Stomach smooth muscle (tissue), 2 donors: ENCODE measurements at regions not wholly inside any gene's neighbourhood (a gene's known extent, or its start where the extent isn't known, plus 50 kb on each side); places are given as distances from the start of the nearest gene placed in this dataset.

ENCODE experiments used
- H3K27ac ChIP-seq: one replicate; pipeline ENCODE4 v1.7.0; 2013; ENCODE audit warnings: mild to moderate bottlenecking, low read length, inconsistent platforms
- H3K27me3 ChIP-seq, 2 donors: one replicate each; pipeline ENCODE4 v1.7.0; 2013; ENCODE audit warnings: low read length in 2 of 2; ENCODE audit not compliant: insufficient read depth in 2 of 2, control insufficient read depth in 1 of 2
- H3K36me3 ChIP-seq, 2 donors: one replicate each; pipeline ENCODE4 v1.7.0; 2013; ENCODE audit warnings: low read length in 2 of 2; ENCODE audit not compliant: control insufficient read depth in 2 of 2, insufficient read depth in 2 of 2
- H3K4me1 ChIP-seq: one replicate; pipeline ENCODE4 v1.7.0; 2013; ENCODE audit warnings: low read length; ENCODE audit not compliant: control insufficient read depth, insufficient read depth
- H3K4me3 ChIP-seq, 2 donors: one replicate each; pipeline ENCODE4 v1.7.0; 2013; ENCODE audit warnings: low read length in 2 of 2
- H3K9ac ChIP-seq, 2 donors: one replicate each; pipeline ENCODE4 v1.7.0; 2013; ENCODE audit warnings: low read length in 2 of 2, mild to moderate bottlenecking in 1 of 2
- H3K9me3 ChIP-seq, 2 donors: one replicate each; pipeline ENCODE4 v1.7.0; 2013; ENCODE audit warnings: low read length in 2 of 2; ENCODE audit not compliant: control insufficient read depth in 2 of 2
- donor health status: healthy.
- donor health status: Pancreatic carcinoma.

- H3K27me3 ChIP-seq = no peaks in the 10 kb centered on the region
- H3K36me3 ChIP-seq = no peaks in the 10 kb centered on the region
- no peaks in the 10 kb centered on the region for H3K4me1 ChIP-seq
- H3K27ac ChIP-seq = no peak overlapping the region
- H3K9me3 ChIP-seq = no peaks in the 10 kb centered on the region
- H3K4me3 ChIP-seq = no peak overlapping the region
- no peak overlapping the region for H3K9ac ChIP-seq
Measured at GRCh38 chrX:137387646-137388045, 178.3 kb upstream of the ZIC3 start.

GRCh38 chrX:137366018-137366633, 199.8 kb upstream of the ZIC3 start:
- no peaks in the 10 kb centered on the region for H3K36me3 ChIP-seq

GRCh38 chrX:137363559-137363958, 202.4 kb upstream of the ZIC3 start:
- H3K9ac ChIP-seq = no peak overlapping the region
- no peak overlapping the region for H3K27ac ChIP-seq
- H3K9me3 ChIP-seq = no peaks in the 10 kb centered on the region
- no peaks in the 10 kb centered on the region for H3K4me1 ChIP-seq
- H3K4me3 ChIP-seq = no peak overlapping the region
- H3K27me3 ChIP-seq = peaks cover 0 to 3% of the 10 kb centered on the region in 2 donors
- H3K36me3 ChIP-seq = no peaks in the 10 kb centered on the region

More at GRCh38 chrX:137366018-137366633, 199.8 kb upstream of the ZIC3 start:
- no peak overlapping the region for H3K4me3 ChIP-seq
- H3K4me1 ChIP-seq = no peaks in the 10 kb centered on the region
- H3K27me3 ChIP-seq = no peaks in the 10 kb centered on the region
- H3K9me3 ChIP-seq = no peaks in the 10 kb centered on the region
- H3K9ac ChIP-seq = no peak overlapping the region
- H3K27ac ChIP-seq = no peak overlapping the region

GRCh38 chrX:137362583-137362982, 203.3 kb upstream of the ZIC3 start:
- H3K27ac ChIP-seq = no peak overlapping the region
- H3K4me1 ChIP-seq = no peaks in the 10 kb centered on the region
- no peak overlapping the region for H3K9ac ChIP-seq
- H3K36me3 ChIP-seq = no peaks in the 10 kb centered on the region
- peaks cover 0 to 3% of the 10 kb centered on the region in 2 donors for H3K27me3 ChIP-seq
- no peak overlapping the region for H3K4me3 ChIP-seq
- H3K9me3 ChIP-seq = no peaks in the 10 kb centered on the region

- Histone ChIP-seq H3K9me3 (no peaks in the 10 kb centered on the region), H3K36me3 (no peaks in the 10 kb centered on the region), H3K27me3 (peaks cover 0 to 4% of the 10 kb centered on the region in 2 donors), H3K4me3 (no peak overlapping the region), H3K4me1 (no peaks in the 10 kb centered on the region), H3K9ac (no peak overlapping the region), H3K27ac (no peak overlapping the region)
Measured at GRCh38 chrX:137354851-137355250, 211.1 kb upstream of the ZIC3 start.

- Histone ChIP-seq H3K4me3 (no peak overlapping the region), H3K27ac (no peak overlapping the region), H3K9ac (no peak overlapping the region), H3K27me3 (peaks cover 0 to 2% of the 10 kb centered on the region in 2 donors), H3K36me3 (no peaks in the 10 kb centered on the region), H3K4me1 (no peaks in the 10 kb centered on the region), H3K9me3 (no peaks in the 10 kb centered on the region)
Measured at GRCh38 chrX:137353404-137353803, 212.5 kb upstream of the ZIC3 start.

GRCh38 chrX:137352101-137352660, 213.7 kb upstream of the ZIC3 start:
- Histone ChIP-seq H3K27ac (no peak overlapping the region), H3K9me3 (no peaks in the 10 kb centered on the region), H3K4me3 (no peak overlapping the region), H3K9ac (no peak overlapping the region), H3K36me3 (no peaks in the 10 kb centered on the region), H3K27me3 (peaks cover 0 to 2% of the 10 kb centered on the region in 2 donors), H3K4me1 (no peaks in the 10 kb centered on the region)

GRCh38 chrX:137342969-137343368, 223.0 kb upstream of the ZIC3 start:
- Histone ChIP-seq H3K9me3 (no peaks in the 10 kb centered on the region), H3K9ac (no peak overlapping the region), H3K27ac (no peak overlapping the region), H3K36me3 (no peaks in the 10 kb centered on the region), H3K27me3 (no peaks in the 10 kb centered on the region), H3K4me3 (no peak overlapping the region), H3K4me1 (no peaks in the 10 kb centered on the region)

- Histone ChIP-seq H3K9ac (no peak overlapping the region), H3K4me1 (no peaks in the 10 kb centered on the region), H3K36me3 (no peaks in the 10 kb centered on the region), H3K4me3 (no peak overlapping the region), H3K9me3 (peaks cover 0 to 4% of the 10 kb centered on the region in 2 donors), H3K27me3 (peaks cover 0 to 6% of the 10 kb centered on the region in 2 donors), H3K27ac (no peak overlapping the region)
Measured at GRCh38 chrX:137313627-137314026, 252.3 kb upstream of the ZIC3 start.

GRCh38 chrX:137305404-137305803, 260.5 kb upstream of the ZIC3 start:
- H3K4me3 ChIP-seq = no peak overlapping the region
- H3K9ac ChIP-seq = no peak overlapping the region
- H3K36me3 ChIP-seq = no peaks in the 10 kb centered on the region
- H3K9me3 ChIP-seq = no peaks in the 10 kb centered on the region
- H3K27me3 ChIP-seq = peaks cover 0 to 9% of the 10 kb centered on the region in 2 donors
- no peaks in the 10 kb centered on the region for H3K4me1 ChIP-seq
- no peak overlapping the region for H3K27ac ChIP-seq

GRCh38 chrX:137297167-137297566, 263.4 kb upstream of the GPR101 start:
- Histone ChIP-seq H3K9ac (no peak overlapping the region), H3K4me3 (no peak overlapping the region), H3K9me3 (no peaks in the 10 kb centered on the region), H3K36me3 (no peaks in the 10 kb centered on the region), H3K27ac (no peak overlapping the region), H3K27me3 (no peaks in the 10 kb centered on the region), H3K4me1 (no peaks in the 10 kb centered on the region)
